HG03439 (cell line): ENCODE measurements at regions not wholly inside any gene's neighbourhood (a gene's known extent, or its start where the extent isn't known, plus 50 kb on each side); places are given as distances from the start of the nearest gene placed in this dataset.

Source experiments
- ATAC-seq: cut with Tn5 transposase; IDR thresholded peaks from one replicate; pipeline ENCODE4 v1.9.1; 2021; ENCODE audit warnings: mild to moderate bottlenecking, moderate library complexity; ENCODE audit not compliant: unreplicated experiment

DNA sequence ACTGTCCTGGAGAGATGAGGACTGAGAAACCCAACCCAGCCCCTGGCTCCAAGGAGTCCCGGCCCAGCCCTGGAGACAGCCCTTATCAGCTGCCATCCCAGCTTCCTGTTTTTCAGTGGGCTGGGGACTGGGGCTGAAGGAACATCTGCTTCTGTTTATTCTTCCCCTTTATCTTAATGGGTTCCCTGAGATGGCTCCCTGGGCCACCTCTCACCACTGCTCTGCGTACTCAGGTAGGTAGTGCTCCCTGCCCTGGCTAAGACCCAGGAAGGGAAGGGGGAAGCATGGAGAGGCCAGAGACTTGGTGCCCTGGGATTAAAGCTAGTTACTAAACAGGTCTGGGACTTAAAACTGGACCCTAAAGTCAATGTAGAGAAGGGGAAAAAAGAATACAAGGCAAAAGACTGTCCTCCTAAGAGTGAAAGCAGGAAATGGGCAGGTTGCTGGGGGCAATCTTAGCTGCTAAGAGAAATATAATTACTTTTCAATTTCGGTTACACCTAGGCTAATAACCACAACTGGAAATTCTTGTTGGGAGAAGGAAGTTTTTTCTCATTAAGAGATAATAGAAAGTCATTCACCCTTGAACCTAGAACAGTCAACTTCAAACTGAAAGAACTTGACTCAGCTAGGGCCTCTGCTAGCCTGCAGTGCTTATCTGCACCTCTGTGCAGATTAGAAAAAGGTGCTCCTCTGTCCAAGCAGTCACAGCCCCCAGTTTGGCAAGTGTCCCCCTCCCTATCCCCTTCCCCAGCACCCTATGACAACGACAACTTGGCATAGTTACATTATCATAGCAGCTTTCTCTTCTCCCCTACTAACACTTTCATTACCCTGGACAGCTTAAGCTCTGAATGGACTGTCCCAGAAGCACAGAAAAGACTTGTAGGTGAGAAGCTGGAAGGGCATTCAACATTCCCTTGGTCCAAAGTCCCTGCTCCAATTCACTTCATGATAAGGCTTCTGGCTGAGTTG lies 65.6 kb upstream of the KDM7A start:
- no peak for ATAC-seq

DNA sequence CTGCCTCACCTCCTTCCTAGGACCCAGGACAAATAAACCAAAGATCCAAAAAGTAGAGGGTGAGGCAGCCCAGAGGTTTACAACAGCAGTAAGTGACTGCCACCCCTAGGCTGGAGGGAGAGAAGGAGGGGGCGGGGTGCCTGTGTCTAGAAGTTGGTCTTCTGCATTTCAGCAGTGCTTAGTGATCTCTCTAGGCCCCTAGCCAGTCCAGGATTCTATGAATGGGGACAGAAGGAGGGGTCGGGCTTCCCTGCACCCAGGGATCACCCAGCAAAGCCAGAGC lies 62.8 kb upstream of the KDM7A start:
- no peak for ATAC-seq

DNA sequence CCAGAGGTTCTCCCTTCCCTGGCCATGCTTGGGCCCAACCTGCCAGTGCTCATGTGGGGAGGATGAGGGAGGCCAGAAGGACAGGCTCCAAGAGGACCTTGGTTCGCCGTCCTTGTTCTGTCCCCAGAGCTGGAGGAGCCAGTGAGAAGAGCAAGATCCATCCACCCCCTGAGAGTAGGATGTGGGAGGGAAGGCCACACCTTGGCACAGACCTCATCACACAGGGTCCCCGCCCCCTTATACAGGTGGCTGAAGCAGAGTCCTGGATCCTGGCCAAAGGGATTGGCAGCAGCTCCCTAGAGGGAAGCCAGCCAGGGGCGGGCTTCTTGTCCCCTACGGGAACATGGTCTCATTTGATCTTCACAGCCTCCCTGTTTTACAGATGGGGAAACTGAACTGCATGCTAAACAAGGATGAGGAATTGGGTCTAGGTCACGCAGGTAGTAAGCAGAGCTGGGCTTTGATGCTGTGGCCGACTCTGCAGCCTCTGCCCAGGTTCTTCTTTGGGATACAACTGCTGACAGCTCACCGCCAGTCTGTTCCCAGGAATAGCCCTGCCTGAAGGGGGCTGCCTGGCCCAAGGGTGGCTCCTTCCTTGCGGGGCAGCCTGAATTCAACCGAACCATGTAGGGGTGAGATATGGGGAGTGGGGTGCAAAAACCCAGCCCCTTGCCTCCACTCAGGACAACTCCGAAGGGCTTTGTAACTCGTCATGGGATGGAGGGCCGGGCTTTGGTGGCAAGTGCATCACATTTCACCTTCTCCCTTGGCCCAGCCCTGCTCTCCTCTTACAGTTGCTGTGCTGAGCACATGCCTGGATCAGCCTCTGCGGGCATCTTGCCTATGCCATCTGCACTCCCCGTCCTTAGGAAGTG lies 62.2 kb upstream of the KDM7A start:
- no peak for ATAC-seq

DNA sequence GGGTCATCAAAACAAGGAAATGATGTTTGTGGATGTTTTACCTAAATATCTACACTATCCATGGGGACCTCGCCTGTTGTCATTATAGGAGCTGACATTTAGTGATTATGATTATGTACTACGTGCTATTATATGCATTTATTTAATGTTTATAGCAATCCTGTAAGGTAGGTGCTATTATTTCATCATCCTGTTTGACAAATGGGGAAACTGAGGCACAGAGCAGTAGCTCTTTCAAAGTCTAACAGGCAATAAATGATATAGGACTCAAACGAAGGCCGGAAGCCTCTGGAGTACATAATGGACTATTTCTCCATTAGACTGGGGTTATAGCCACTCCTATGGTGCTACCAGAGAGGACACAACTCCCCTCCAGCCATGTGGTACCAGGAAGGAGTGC lies 60.6 kb upstream of the KDM7A start:
- no peak for ATAC-seq

DNA sequence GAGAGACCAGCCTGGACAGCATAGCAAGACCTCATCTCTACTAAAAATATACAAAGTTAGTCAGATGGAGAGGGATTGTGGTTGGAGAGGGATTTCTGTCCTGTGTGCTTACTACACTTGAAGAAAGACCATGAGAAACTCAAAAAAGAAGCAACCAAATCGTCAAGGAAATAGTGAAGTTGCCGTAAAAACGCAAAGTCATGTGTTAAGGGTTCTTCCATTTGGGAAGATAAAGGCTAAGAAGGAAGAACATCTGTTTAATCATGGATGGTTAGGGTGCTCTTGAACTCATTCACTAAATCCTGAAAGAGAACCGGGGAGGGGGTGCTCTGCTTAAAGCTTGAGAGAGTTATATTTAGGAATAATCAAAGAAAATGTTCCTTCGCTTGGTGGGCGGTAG lies 59.8 kb upstream of the KDM7A start:
- ATAC-seq, result no peak

DNA sequence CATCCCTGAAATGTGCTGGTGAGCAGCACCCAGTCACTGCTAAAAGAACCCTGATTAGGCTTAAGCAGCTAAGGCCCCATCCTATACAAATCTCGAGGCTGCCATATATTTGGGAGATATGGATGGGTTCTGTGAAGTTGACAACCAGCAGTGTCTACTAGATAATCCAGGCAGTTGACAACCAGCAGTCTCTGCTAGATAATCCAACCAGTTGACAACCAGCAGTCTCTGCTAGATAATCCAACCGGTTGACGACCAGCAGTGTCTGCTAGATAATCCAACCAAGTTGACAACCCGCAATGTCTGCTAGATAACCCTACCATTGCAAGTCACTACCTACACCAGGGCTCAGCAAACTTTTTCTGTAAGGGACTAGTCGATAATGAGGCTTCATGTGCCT lies 58.3 kb upstream of the KDM7A start:
- ATAC-seq, result no peak

DNA sequence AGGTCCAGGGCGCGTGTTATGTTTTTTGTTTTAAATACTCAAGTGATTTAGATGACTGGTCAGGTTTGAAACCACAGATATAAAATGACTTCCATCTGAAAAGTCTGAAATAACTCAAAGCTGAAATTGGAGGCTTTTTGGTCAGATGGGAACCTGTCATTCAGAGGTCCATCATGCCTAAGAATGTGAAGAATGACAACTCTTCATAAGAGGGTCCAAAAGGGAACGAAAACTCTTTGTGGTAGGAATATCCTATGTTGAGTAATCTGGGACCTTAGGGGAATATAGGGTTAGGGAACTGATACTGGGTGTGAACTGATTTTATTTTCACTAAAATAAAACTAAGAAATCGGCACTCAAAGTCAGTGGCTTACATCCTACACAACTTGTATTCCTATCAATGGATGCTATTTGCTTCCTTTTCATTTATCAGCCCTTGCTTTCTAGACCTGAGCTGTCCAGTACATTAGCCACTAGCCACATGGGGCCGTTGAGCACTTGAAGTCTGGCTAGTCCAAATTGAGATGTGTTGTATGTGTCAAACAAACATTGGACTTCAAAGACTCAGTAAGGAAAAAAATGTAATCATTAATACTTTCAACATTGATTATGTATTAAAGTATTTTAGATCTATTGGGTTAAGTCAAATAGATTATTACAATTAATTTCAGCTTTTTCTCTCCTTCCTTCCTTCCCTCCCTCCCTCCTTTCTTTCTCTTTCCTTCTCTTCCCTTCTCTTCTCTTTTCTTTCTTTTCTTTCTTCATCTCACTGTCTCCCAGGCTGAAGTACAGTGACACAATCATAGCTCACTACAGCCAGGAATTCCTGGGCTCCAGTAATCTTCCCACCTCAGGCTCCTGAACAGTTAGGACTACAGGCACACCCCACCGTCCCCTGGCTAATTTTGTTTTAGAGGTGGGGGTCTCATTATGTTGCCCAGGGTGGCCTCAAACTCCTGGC lies 56.5 kb upstream of the KDM7A start:
- ATAC-seq, result no peak

DNA sequence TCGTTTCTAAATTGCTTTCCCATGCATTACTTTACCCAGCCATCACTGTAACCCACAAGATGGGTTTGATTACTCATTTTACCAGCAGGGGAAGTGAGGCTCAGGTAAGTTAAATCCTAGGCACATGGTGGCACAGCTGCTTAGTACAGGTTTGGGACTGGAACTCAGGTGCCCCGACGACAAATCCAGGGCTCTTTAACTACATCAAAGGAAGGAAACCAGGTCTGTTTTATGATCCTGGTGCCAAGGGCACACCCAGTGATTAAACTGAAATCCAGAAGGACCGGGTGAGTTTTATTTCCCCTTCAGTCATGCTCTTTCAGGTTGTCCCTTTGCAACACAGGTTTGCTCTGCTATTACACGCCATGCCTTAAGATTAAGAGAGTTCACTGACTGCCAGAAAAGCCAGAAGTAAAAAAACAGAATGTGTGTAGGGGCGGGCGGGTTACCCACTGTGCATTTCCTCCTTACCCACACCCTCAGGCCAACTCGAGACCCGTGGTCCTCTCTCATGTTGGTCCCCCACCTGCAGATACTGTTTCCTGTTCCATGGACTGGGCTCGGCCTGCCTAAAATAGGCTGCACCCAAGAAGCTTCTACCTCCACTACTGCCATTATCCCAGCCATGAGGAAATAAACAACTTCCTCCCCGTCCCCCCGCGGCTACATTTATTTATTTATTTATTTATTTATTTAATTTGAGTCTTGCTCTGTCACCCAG lies 55.1 kb upstream of the KDM7A start:
- no peak for ATAC-seq

DNA sequence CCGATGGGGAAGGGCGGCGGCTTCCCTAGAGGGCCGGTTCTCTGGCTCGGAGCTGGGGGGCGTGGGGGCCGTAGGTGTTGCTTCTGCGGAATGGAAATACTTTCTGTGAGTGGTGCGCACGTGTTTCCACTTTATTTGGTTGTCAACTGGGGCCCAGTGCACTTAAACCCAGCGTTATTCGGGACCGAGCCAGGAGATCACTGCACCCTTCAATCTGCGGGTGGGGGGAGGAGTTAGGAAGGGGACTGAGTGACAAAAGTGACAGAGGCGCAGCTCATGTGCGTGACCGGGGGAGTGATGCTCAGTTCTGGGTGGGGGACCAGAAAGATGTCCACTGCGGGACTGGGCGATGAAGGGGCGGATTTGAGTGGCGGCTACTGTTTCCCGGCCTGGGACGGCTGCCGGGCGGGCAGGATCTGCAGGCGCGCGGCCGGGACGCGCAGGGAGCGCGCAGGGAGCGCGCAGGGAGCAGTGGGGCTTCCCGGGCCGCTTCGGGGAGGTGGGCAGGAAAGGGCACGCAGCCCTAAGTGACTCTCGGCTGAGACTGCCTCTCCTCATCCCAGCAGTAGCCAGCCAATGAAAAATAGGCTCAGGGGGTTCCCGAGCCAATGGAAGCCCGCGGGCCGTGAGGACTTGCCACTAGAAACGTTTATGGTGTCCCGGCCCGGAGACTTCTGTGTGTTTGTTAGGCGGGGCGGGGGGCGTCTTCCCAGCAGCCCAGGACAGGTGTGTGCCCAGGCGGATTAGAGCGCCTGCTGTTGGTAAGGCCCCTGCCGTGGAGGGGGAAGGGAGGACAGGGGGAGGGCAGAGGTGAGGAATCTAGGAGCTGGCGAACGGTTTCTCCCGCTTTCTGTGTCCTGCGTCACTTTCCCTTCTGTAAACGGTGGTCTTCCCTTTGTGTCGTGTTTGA lies 54.3 kb upstream of the KDM7A start:
- peak; percentile 22 for ATAC-seq

DNA sequence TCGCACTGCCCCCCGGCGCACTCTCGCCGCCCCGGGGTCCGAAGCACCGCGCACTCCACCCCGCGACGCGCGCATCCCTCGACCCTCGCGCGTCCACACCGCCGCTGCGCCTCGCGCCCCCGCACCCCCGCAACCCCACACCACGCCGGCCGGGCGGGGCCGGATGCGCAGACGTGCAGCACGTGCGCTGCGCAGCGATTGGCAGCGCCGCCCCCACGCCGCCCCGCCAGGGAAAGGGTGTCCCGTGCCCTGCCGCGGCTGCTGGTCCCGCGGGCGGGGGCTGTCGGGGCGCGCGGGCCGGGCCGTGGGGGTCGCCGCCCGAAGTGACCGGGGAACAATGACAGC lies 53.7 kb upstream of the KDM7A start:
- ATAC-seq, result peak; percentile 48

DNA sequence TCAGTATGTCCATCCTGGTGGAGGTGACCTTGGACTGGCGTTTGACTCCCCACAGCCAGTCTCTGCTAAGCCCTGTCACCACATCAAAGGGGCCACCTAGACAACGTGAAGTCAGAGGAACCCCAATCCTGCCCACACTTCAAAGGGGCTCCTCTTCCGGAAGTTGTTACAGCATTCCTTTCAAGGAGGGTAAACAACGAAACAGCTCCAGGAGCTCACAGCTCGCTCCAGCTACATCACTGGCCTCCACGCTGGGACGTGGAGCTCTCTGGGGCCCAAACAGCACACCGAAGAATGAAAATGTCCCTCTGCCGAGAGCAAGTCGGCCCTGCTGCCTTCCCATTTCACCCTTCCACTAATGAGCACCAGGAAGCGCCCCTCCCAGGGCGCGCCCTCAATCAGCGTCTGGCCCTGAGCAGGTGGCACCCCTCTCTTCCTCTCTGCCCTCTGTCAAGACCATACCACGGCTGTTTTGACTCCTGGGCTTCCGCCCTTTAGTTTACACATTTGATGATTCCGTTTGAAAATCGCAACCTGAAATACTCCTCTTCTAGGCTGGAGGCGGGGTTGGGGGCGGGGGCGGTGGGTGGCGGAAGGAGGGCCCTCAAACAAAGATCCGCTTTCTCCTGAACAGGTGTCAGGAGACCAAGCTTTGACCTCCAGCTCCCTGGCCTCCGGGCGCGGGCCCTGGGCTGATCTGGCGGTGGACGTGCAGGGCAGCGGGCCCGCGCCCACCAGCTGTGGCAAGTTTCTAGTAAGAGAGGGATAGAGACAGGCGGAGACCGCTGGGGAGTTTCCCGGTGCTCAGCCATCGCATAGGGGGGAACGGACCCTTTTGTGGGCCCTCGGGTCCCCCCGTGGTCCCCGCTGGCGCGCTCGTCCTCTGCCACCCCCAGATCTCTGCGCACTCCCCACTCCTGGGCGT lies 53.1 kb upstream of the KDM7A start:
- ATAC-seq, result peak; percentile 26

DNA sequence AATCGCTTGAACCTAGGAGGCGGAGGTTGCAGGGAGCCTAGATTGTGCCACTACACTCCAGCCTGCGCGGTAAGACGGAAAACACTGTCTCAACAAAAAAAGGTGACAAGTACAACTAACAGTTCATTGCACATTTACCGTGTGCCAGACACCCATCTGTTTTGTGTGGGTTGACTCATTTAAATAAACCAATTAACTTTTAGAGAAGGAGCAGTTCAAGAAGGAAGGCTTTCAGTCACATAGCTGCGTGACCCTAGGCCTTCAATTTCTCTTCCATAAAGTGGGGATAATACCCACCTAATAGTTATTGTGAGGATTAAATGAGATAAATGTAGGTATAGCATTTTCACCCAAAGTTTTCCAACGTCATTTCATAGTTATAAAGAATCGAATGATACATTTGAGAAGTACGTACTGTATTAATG lies 52.3 kb upstream of the KDM7A start:
- ATAC-seq, result no peak
